Esophagus squamous epithelium (tissue), 5 donors: ENCODE measurements at regions not wholly inside any gene's neighbourhood (a gene's known extent, or its start where the extent isn't known, plus 50 kb on each side); places are given as distances from the start of the nearest gene placed in this dataset.

Experiments used
- DNase-seq: peaks from one replicate; lab custom pipeline; 2025; lab: John Stamatoyannopoulos, UW
- H3K27ac ChIP-seq, 4 donors: fragments of 200-600 bp; sonication (generic); one replicate each; pipeline ENCODE4 v1.5.1; 2016 to 2019; ENCODE audit warnings: mild to moderate bottlenecking in 1 of 4
- H3K27me3 ChIP-seq, 4 donors: fragments of 200-600 bp; sonication (generic); 1 replicate in 3 of 4; 2 replicates in 1 of 4; pipeline versions ENCODE4 v1.5.1 to v1.6.0; 2017 to 2021; ENCODE audit warnings: antibody characterized with exemption in 1 of 4
- H3K36me3 ChIP-seq, 3 donors: fragments of 200-600 bp; sonication (generic); one replicate each; pipeline ENCODE4 v1.5.1; 2016 to 2019
- H3K4me1 ChIP-seq, 3 donors: fragments of 200-600 bp; sonication (generic); one replicate each; pipeline ENCODE4 v1.5.1; 2017 to 2019
- H3K4me3 ChIP-seq, 4 donors: fragments of 200-600 bp; sonication (generic); 1 replicate in 3 of 4; 2 replicates in 1 of 4; pipeline ENCODE4 v1.5.1; 2016 to 2019; ENCODE audit warnings: mild to moderate bottlenecking in 2 of 4, moderate library complexity in 1 of 4
- H3K9me3 ChIP-seq, 3 donors: fragments of 200-600 bp; sonication (generic); one replicate each; pipeline ENCODE4 v1.5.1; 2016 to 2019
- CTCF ChIP-seq, 6 experiments: fragments of 450-650 bp in 4 of 6; fragments of 200-600 bp in 2 of 6; sonication (generic) in 2 of 6; IDR thresholded peaks; one replicate each; pipeline ENCODE4 v1.5.1; 2016 to 2019; ENCODE audit warnings: antibody characterized with exemption in 6 of 6, mild to moderate bottlenecking in 4 of 6, moderate library complexity in 4 of 6
- POLR2A ChIP-seq, 4 donors: fragments of 450-650 bp; IDR thresholded peaks; one replicate each; pipeline ENCODE4 v1.6.1; 2017; ENCODE audit warnings: antibody characterized with exemption in 4 of 4, mild to moderate bottlenecking in 4 of 4, moderate library complexity in 3 of 4
- WGBS, 2 donors: methylation state at CpG; one replicate each; pipeline ENCODE4 v1.1.5; 2018; 5-methylcytosine and 5-hydroxymethylcytosine counted together
- intact Hi-C: fragments of 100-400 bp; cut with DNase I; formaldehyde crosslinking; loops from one replicate; pipeline ENCODE4 v1.15.0; 2022
- donor health status: DM: yes; HTN: yes; CAD: no.

GRCh38 chr7:94244760-94245159 is 149.9 kb upstream of the COL1A2 start:
- H3K4me1 ChIP-seq, result no peaks in the 10 kb centered on the region
- no peaks in the 10 kb centered on the region for H3K36me3 ChIP-seq
- no peaks in the 10 kb centered on the region for H3K9me3 ChIP-seq
- no peak overlapping the region for H3K4me3 ChIP-seq
- intact Hi-C loops, result no loop called here
- TF ChIP-seq CTCF (IDR thresholded peaks at IDR 0.05) (no peak), POLR2A (IDR thresholded peaks at IDR 0.05) (no peak)
- DNase-seq, result no peak
- no peak overlapping the region for H3K27ac ChIP-seq
- no peaks in the 10 kb centered on the region for H3K27me3 ChIP-seq

DNA sequence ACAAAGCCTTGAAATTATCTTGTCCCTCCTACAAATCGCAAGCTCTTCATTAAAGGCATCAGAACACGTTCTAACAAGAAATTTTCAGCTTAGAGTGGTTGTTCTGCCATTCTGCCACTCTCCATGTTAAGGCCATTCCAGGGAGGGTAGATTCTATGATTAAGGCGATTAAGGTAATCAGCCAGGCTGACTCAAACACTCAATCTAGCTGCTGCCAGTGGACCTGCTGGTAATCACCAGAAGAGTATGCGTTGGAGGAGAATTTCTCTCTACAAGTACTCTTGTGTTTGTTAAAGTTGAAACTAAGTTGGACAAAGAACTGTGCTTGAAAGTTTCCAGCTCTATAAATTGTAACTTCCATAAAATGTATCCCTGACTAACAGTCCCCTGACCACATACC is 149.2 kb upstream of the COL1A2 start:
- Histone ChIP-seq H3K9me3 (no peaks in the 10 kb centered on the region), H3K27ac (no peak overlapping the region), H3K4me1 (no peaks in the 10 kb centered on the region), H3K36me3 (no peaks in the 10 kb centered on the region), H3K4me3 (no peak overlapping the region), H3K27me3 (no peaks in the 10 kb centered on the region)
- intact Hi-C loops, result no loop called here
- WGBS, 2 donors, result 72 to 81% methylated on average over 4 of the region's 4 CpGs
- no peak for DNase-seq
- TF ChIP-seq CTCF (IDR thresholded peaks at IDR 0.05) (no peak), POLR2A (IDR thresholded peaks at IDR 0.05) (no peak)

DNA sequence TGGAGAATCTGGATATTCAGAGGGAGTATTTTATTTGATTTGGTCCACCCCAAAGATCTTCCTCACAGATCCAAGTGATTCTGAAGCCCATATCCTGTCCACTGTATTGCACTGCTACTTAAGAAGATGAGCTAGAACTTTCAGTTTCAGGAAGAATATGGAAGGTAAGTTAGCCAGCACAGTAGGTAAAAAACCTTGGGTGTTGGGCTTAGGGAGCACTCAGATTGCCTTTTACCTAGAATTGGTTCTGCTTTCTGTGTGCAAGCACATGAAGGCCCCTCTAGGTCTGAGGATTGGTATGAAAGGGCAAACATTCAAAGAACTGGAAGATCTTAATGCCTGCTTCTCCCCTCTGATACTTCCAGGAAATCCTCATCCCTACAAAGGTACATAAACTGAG is 146.7 kb upstream of the COL1A2 start:
- H3K4me1 ChIP-seq, result no peaks in the 10 kb centered on the region
- no peaks in the 10 kb centered on the region for H3K36me3 ChIP-seq
- DNase-seq, result no peak
- TF ChIP-seq POLR2A (IDR thresholded peaks at IDR 0.05) (no peak), CTCF (IDR thresholded peaks at IDR 0.05) (no peak)
- no peaks in the 10 kb centered on the region for H3K27me3 ChIP-seq
- intact Hi-C loops, result no loop called here
- no peaks in the 10 kb centered on the region for H3K9me3 ChIP-seq
- no peak overlapping the region for H3K4me3 ChIP-seq
- H3K27ac ChIP-seq, result no peak overlapping the region

DNA sequence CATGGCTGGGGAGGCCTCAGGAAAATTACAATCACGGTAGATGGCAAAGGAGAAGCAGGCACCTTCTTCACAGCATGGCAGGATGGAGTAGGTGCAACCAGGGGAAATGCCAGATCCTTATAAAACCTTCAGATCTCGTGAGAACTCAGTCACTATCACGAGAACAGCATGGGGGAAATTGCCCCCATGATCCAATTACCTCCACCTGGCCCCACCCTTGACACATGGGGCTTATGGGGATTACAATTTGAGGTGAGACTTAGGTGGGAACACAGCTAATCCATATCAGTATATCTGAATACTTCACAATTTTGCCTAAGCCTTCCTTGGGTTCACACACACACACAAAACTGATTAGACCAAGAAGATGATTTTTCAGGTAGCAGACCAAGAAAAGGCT is 145.1 kb upstream of the COL1A2 start:
- H3K27ac ChIP-seq, result no peak overlapping the region
- no peak for TF ChIP-seq POLR2A (IDR thresholded peaks at IDR 0.05)
- TF ChIP-seq CTCF (IDR thresholded peaks at IDR 0.05), result no peak
- 46 to 58% methylated on average over 3 of the region's 3 CpGs for WGBS, 2 donors
- H3K36me3 ChIP-seq, result no peaks in the 10 kb centered on the region
- no peaks in the 10 kb centered on the region for H3K4me1 ChIP-seq
- no peaks in the 10 kb centered on the region for H3K27me3 ChIP-seq
- no peaks in the 10 kb centered on the region for H3K9me3 ChIP-seq
- intact Hi-C loops, result no loop called here
- DNase-seq, result no peak
- no peak overlapping the region for H3K4me3 ChIP-seq

DNA sequence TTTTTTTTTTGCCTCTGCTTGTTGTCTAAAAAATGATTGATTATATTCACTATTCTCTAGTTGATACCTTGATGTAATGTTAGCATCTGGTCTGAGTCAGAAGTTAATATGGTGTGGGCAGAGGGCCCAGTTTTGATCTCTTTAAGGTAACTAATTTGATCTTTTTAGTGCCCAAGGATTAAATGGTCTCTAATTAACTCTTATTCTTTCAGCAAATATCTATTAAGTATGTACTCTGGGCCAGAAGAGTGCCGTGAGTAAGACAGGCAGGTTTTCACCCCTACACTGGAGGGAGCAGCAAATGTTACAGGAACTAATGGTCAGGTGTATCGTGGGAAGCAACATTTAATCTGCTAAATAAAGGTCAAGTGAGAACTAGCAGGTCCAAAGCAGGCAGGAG is 144.6 kb upstream of the COL1A2 start:
- no peak for DNase-seq

More for the DNA sequence above, 144.6 kb upstream of the COL1A2 start:
- Histone ChIP-seq H3K4me3 (no peak overlapping the region), H3K9me3 (no peaks in the 10 kb centered on the region), H3K27ac (no peak overlapping the region), H3K4me1 (no peaks in the 10 kb centered on the region), H3K27me3 (no peaks in the 10 kb centered on the region), H3K36me3 (no peaks in the 10 kb centered on the region)
- no peak for TF ChIP-seq POLR2A (IDR thresholded peaks at IDR 0.05)
- TF ChIP-seq CTCF (IDR thresholded peaks at IDR 0.05), result no peak
- WGBS, 2 donors, result 41 to 58% methylated on average over 2 of the region's 2 CpGs
- intact Hi-C loops, result no loop called here
